Stomach (tissue), 4 donors: ENCODE measurements at regions not wholly inside any gene's neighbourhood (a gene's known extent, or its start where the extent isn't known, plus 50 kb on each side); places are given as distances from the start of the nearest gene placed in this dataset.

Experiments
- CTCF ChIP-seq, 7 experiments: fragments of 450-650 bp in 4 of 7; fragments of 200-600 bp in 3 of 7; sonication (generic) in 3 of 7; IDR thresholded peaks; one replicate each; pipeline ENCODE4 v1.5.1; 2016 to 2019; ENCODE audit warnings: antibody characterized with exemption in 7 of 7, control low read depth in 2 of 7, mild to moderate bottlenecking in 1 of 7
- EP300 ChIP-seq: sonication (generic); formaldehyde crosslinking; IDR thresholded peaks from one replicate; pipeline ENCODE4 v1.6.1; 2017; ENCODE audit warnings: antibody characterized with exemption
- POLR2A ChIP-seq, 4 donors: fragments of 450-650 bp; IDR thresholded peaks; one replicate each; pipeline ENCODE4 v1.6.1; 2016; ENCODE audit warnings: antibody characterized with exemption in 4 of 4, control low read depth in 2 of 4, mild to moderate bottlenecking in 1 of 4, moderate library complexity in 1 of 4
- POLR2AphosphoS5 ChIP-seq, 3 donors: sonication (generic); formaldehyde crosslinking; IDR thresholded peaks; one replicate each; pipeline ENCODE4 v1.6.1; 2016; ENCODE audit warnings: antibody characterized with exemption in 3 of 3

GRCh38 chrX:38871129-38872029 lies 70.1 kb downstream of the MID1IP1 start:
- TF ChIP-seq POLR2AphosphoS5 (IDR thresholded peaks at IDR 0.05) (no peak), CTCF (IDR thresholded peaks at IDR 0.05) (no peak), POLR2A (IDR thresholded peaks at IDR 0.05) (no peak), EP300 (no peak)
